Fibroblast of the aortic adventitia (primary cell): ENCODE measurements at regions not wholly inside any gene's neighbourhood (a gene's known extent, or its start where the extent isn't known, plus 50 kb on each side); places are given as distances from the start of the nearest gene placed in this dataset.

Experiments
- DNase-seq: peaks from one replicate; pipeline ENCODE4 v3.0.0-alpha.2; 2010; ENCODE audit warnings: low read depth
- H3K4me3 ChIP-seq: 2 replicates; pipeline ENCODE4 v1.5.1; 2011; ENCODE audit warnings: low read depth, mild to moderate bottlenecking, control low read depth, low read length, moderate library complexity
- TF ChIP-seq, protein P1 (sequence below): IDR thresholded peaks from 2 replicates; pipeline ENCODE4 v1.5.1; 2011; ENCODE audit warnings: mild to moderate bottlenecking, low read length, control low read depth, inconsistent platforms; ENCODE audit not compliant: insufficient read depth

DNA sequence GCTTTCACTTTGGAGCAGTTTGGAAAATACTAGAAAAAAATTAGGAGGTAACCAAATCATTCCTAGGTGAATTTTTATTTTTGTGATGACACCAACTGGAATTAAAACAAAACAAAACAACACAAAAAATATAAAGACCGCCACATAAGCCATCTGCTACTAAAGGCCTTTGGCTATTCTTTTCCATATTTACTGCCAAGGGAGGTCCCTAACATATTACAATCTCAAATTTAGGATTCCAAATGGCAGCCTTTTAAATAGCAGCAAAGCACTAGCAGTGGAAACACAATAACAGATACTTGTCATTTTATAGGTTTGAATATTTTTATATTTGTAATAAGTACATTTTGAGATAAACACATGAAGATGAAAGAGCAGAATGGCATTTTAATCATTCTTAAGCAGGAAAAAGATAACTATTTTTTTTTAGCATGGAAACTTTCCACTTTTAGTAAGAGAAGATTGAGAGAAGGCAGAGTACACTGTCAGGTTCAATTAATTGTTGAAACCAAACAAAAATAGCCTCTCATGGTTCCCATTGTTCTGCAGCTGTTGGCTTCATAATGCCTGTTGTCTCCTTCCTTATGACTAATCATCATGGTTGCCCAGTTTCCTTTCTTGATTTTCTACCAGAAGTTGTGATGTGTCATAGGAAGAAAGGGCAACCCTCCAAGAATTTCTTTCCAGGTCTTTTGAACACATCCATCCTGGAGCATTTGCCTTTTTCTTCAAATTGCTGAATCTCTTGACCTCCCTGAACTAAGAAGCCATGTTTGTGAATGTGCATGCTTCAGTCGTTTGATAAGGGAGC lies 219.0 kb upstream of the EMCN start:
- peak; percentile 99 for DNase-seq
- no peak overlapping the region for H3K4me3 ChIP-seq
- TF ChIP-seq, protein P1, sequence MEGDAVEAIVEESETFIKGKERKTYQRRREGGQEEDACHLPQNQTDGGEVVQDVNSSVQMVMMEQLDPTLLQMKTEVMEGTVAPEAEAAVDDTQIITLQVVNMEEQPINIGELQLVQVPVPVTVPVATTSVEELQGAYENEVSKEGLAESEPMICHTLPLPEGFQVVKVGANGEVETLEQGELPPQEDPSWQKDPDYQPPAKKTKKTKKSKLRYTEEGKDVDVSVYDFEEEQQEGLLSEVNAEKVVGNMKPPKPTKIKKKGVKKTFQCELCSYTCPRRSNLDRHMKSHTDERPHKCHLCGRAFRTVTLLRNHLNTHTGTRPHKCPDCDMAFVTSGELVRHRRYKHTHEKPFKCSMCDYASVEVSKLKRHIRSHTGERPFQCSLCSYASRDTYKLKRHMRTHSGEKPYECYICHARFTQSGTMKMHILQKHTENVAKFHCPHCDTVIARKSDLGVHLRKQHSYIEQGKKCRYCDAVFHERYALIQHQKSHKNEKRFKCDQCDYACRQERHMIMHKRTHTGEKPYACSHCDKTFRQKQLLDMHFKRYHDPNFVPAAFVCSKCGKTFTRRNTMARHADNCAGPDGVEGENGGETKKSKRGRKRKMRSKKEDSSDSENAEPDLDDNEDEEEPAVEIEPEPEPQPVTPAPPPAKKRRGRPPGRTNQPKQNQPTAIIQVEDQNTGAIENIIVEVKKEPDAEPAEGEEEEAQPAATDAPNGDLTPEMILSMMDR = no peak

DNA sequence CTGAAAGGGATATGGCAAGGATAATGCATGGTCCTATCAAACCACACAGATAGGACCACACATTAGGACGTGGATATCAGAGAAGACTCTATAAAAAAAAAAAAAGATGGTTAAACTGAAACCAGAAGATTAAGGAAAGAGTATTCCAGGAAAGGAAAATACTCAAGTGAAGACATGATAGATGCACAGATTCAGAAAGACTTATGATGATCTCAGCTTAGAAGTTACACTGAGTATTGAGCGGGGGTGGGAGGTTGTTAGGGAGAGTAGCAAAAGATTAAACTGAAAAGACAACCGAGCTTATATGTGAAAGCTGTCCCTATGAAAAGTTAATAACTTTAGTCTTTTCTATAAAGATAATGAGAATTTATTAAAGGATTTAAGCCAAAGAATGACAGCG lies 211.0 kb upstream of the EMCN start:
- DNase-seq = no peak
- TF ChIP-seq, protein P1 = no peak
- no peak overlapping the region for H3K4me3 ChIP-seq

DNA sequence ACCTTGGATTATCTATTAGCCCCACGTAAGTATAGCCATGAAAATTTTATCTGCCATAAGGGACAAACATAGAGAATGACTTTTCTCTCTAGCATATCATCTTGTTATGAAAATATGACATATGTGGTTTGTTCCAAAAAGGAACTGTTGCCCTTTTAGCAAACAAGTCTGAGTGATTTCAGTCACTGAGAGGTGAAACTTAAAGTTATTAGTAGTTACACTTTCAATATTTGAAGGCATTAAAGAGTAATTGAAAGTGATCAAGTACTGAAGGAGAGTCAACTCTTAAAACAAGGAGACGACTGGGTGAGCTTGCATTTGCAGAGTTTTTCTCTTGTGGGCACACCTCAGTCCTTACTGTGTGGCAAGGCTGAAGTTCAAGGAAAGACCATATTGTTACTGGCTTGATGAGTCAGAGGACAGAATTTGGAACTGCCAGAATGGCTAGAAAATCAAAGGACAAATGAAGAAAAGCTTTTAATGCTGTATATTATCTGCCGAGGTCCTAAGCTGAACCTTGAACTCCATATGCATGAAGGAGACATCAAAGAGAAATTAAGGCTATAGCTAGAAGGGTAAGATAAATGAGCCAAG lies 205.1 kb upstream of the EMCN start:
- H3K4me3 ChIP-seq = no peak overlapping the region
- TF ChIP-seq, protein P1 = no peak
- no peak for DNase-seq

DNA sequence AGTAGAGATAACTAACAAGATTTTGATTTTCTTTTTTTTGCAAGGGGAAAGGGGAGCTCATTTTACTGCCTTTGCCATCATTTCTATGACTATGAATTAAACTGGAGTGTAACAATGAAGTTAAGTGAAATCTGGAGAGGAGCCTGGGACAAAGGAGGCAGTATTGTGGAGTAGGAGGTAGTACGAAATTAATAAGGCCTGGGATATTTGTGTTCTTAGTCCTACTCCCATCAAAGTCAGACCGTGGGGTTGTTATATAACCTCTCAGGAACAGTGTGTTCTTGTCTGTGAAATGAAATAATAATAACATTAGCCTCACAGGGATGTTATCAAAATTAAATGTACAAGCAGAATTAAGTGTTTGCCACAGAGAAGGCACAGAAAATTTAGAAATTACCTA lies 204.3 kb upstream of the EMCN start:
- no peak for DNase-seq
- no peak overlapping the region for H3K4me3 ChIP-seq
- TF ChIP-seq, protein P1 = no peak

DNA sequence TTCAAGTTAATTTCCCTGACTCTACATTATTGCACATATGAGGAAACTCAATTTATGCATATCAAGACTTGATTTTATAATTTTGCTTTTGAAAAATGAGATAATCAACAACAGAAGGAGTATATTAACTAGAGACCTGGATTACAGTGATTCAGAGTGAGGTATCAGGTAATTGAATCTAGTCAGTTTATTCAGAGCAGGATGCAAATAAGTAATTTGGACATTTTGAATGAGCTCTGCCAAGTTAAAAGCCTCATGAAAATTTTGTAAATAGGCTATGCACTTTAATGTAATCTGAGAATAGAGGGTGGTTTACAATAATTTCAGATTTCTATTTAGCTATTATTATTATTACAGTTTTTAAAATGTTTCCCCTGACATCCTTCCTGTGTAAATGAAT lies 203.7 kb upstream of the EMCN start:
- no peak for DNase-seq
- TF ChIP-seq, protein P1 = no peak
- no peak overlapping the region for H3K4me3 ChIP-seq

DNA sequence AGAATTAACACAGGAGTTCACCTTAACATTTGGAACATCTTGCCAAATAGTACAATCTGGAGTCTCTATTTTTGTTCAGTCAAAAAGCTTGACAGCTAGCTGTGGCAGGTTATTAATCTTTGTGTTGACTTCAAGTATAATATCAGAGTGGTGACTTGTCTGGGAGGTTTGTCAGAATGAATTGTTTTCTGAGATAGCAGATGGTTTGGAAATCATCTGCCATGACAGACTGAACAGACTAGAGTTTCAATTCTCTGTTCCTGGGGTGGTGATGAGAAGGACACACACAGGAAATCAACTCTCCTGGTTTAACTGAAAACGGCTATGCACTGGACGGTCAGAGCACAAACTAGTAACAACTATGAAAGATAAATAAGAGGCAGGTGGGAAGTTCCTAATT lies 203.3 kb upstream of the EMCN start:
- H3K4me3 ChIP-seq = no peak overlapping the region
- DNase-seq = no peak
- TF ChIP-seq, protein P1 = no peak
